ENCODE measurements at regions not wholly inside any gene's neighbourhood (a gene's known extent, or its start where the extent isn't known, plus 50 kb on each side); places are given as distances from the start of the nearest gene placed in this dataset.

DNA sequence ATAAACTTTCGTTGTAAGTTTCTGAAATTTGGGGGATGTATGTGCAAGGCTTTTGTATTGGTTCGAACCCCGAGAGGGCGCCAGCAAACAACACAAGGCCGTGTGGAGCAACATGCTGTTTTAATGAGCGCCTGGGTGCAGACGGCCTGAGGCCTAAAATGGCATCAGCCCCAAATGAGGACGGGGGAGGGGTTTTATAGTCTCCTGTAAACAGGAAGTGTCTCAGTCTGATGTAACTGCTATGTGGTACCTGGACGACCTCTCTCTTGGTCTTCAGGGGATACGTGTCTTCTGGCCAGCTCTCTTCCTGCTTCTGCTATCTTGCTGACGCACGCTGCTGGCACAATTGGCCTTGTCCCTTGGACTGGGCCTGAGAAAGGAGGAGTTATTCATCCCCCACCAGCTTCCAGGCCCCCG lies 1348.0 kb downstream of the ADGRL3 start:
- BruUV-seq (replicated peaks): no TSS peak
- WGBS (ENCODE audit: insufficient coverage, insufficient replicate concordance, low lambda C conversion rate, missing lambda C conversion rate): 35% methylated on average over 13 of the region's 13 CpGs
- Histone ChIP-seq H2AFZ (ENCODE audit: control insufficient read depth, low read depth, low read length) (no peak overlapping the region), H3K79me2 (ENCODE audit: control insufficient read depth, insufficient read depth, low read length) (no peaks in the 10 kb centered on the region), H4K20me1 (ENCODE audit: control insufficient read depth, insufficient read depth) (no peaks in the 10 kb centered on the region), H3K9ac (ENCODE audit: control insufficient read depth, insufficient read depth, low read length) (no peak overlapping the region), H3K36me3 (ENCODE audit: control insufficient read depth in 2 of 2, insufficient read depth in 2 of 2, low read length in 1 of 2) (no peaks in the 10 kb centered on the region), H3K4me1 (ENCODE audit: control insufficient read depth, insufficient read depth, low read length) (no peaks in the 10 kb centered on the region), H3K9me3 (replicated peaks; ENCODE audit: control insufficient read depth, insufficient read depth, low read length) (no peaks in the 10 kb centered on the region), H3K4me2 (ENCODE audit: control insufficient read depth, insufficient read depth) (no peak overlapping the region), H3K4me3 (no peak overlapping the region), H3K27ac (ENCODE audit: control insufficient read depth, insufficient read depth) (no peak overlapping the region), H3K27me3 (replicated peaks in 1 of 2; ENCODE audit: control insufficient read depth in 2 of 2, insufficient read depth in 2 of 2, low read length in 1 of 2) (no peaks in the 10 kb centered on the region)
- FAIRE-seq: no peak
- ATAC-seq: peak; percentile 34; the same call in 2 of the 3 replicates
- ChIA-PET POLR2A (no interaction called here), RAD21 (ENCODE audit: unreplicated experiment) (no interaction called here), SMC1A (ENCODE audit: uncharacterized antibody, unreplicated experiment) (interaction anchor here (0.7 kb wide), 1 partner anchor 541 kb away, joined by 3 read pairs; no protein-coding TSS in a partner anchor), CTCF (no interaction called here)
- in situ Hi-C loops (cut with MboI): no loop called here
- TF ChIP-seq SREBF1 (IDR thresholded peaks at IDR 0.05; ENCODE audit: low read length): no peak
- no peak for TF ChIP-seq CHD1 (IDR thresholded peaks at IDR 0.05; ENCODE audit: low read depth, low read length)
- TF ChIP-seq, protein P1, sequence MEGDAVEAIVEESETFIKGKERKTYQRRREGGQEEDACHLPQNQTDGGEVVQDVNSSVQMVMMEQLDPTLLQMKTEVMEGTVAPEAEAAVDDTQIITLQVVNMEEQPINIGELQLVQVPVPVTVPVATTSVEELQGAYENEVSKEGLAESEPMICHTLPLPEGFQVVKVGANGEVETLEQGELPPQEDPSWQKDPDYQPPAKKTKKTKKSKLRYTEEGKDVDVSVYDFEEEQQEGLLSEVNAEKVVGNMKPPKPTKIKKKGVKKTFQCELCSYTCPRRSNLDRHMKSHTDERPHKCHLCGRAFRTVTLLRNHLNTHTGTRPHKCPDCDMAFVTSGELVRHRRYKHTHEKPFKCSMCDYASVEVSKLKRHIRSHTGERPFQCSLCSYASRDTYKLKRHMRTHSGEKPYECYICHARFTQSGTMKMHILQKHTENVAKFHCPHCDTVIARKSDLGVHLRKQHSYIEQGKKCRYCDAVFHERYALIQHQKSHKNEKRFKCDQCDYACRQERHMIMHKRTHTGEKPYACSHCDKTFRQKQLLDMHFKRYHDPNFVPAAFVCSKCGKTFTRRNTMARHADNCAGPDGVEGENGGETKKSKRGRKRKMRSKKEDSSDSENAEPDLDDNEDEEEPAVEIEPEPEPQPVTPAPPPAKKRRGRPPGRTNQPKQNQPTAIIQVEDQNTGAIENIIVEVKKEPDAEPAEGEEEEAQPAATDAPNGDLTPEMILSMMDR (IDR thresholded peaks at IDR 0.05 in 2 of 3, conservative IDR thresholded peaks at IDR 0.05 in 1 of 3; ENCODE audit: control insufficient read depth in 2 of 3, extremely low read depth in 1 of 3, insufficient read depth in 1 of 3, low read depth in 3 of 3, low read length in 3 of 3): no peak
- TF ChIP-seq, protein P2, sequence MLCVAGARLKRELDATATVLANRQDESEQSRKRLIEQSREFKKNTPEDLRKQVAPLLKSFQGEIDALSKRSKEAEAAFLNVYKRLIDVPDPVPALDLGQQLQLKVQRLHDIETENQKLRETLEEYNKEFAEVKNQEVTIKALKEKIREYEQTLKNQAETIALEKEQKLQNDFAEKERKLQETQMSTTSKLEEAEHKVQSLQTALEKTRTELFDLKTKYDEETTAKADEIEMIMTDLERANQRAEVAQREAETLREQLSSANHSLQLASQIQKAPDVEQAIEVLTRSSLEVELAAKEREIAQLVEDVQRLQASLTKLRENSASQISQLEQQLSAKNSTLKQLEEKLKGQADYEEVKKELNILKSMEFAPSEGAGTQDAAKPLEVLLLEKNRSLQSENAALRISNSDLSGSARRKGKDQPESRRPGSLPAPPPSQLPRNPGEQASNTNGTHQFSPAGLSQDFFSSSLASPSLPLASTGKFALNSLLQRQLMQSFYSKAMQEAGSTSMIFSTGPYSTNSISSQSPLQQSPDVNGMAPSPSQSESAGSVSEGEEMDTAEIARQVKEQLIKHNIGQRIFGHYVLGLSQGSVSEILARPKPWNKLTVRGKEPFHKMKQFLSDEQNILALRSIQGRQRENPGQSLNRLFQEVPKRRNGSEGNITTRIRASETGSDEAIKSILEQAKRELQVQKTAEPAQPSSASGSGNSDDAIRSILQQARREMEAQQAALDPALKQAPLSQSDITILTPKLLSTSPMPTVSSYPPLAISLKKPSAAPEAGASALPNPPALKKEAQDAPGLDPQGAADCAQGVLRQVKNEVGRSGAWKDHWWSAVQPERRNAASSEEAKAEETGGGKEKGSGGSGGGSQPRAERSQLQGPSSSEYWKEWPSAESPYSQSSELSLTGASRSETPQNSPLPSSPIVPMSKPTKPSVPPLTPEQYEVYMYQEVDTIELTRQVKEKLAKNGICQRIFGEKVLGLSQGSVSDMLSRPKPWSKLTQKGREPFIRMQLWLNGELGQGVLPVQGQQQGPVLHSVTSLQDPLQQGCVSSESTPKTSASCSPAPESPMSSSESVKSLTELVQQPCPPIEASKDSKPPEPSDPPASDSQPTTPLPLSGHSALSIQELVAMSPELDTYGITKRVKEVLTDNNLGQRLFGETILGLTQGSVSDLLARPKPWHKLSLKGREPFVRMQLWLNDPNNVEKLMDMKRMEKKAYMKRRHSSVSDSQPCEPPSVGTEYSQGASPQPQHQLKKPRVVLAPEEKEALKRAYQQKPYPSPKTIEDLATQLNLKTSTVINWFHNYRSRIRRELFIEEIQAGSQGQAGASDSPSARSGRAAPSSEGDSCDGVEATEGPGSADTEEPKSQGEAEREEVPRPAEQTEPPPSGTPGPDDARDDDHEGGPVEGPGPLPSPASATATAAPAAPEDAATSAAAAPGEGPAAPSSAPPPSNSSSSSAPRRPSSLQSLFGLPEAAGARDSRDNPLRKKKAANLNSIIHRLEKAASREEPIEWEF (IDR thresholded peaks at IDR 0.05; ENCODE audit: insufficient replicate concordance, low read depth, low read length): no peak
- TF ChIP-seq, protein P3, sequence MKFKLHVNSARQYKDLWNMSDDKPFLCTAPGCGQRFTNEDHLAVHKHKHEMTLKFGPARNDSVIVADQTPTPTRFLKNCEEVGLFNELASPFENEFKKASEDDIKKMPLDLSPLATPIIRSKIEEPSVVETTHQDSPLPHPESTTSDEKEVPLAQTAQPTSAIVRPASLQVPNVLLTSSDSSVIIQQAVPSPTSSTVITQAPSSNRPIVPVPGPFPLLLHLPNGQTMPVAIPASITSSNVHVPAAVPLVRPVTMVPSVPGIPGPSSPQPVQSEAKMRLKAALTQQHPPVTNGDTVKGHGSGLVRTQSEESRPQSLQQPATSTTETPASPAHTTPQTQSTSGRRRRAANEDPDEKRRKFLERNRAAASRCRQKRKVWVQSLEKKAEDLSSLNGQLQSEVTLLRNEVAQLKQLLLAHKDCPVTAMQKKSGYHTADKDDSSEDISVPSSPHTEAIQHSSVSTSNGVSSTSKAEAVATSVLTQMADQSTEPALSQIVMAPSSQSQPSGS (IDR thresholded peaks at IDR 0.05; ENCODE audit: low read length): no peak
- no peak for TF ChIP-seq POLR2AphosphoS5 (IDR thresholded peaks at IDR 0.05; ENCODE audit: low read length)
- TF ChIP-seq HDAC2 (IDR thresholded peaks at IDR 0.05): no peak
- TF ChIP-seq ZNF622 (IDR thresholded peaks at IDR 0.05): no peak
- TF ChIP-seq RAD21 (IDR thresholded peaks at IDR 0.05; ENCODE audit: insufficient read depth, low read depth, low read length): no peak
- no peak for TF ChIP-seq JUND (IDR thresholded peaks at IDR 0.05; ENCODE audit: low read depth, low read length)
- no peak for TF ChIP-seq IKZF2 (IDR thresholded peaks at IDR 0.05)
- no peak for TF ChIP-seq HDAC6 (IDR thresholded peaks at IDR 0.05; ENCODE audit: unreplicated experiment)
- TF ChIP-seq RAD51 (IDR thresholded peaks at IDR 0.05): no peak
- TF ChIP-seq POU2F2 (IDR thresholded peaks at IDR 0.05; ENCODE audit: borderline replicate concordance, low read depth, low read length): no peak
- TF ChIP-seq POLR2AphosphoS2 (IDR thresholded peaks at IDR 0.05; ENCODE audit: low read depth, low read length): no peak
- no peak for TF ChIP-seq CREM (IDR thresholded peaks at IDR 0.05; ENCODE audit: low read depth)
- DNase-seq (ENCODE audit: low read depth, low spot score): no peak
- intact Hi-C loops (cut with micrococcal nuclease; ENCODE audit: unreplicated experiment): no loop called here

Measured in GM12878 (cell line).